Choroid plexus epithelial cell (primary cell): ENCODE measurements at regions not wholly inside any gene's neighbourhood (a gene's known extent, or its start where the extent isn't known, plus 50 kb on each side); places are given as distances from the start of the nearest gene placed in this dataset.
A peak's percentile ranks its signal among the peaks of the same experiment; 100 is the strongest.

Source experiments
- DNase-seq: peaks from one replicate; pipeline ENCODE4 v3.0.0-alpha.2; 2010; ENCODE audit warnings: low read depth
- H3K4me3 ChIP-seq: 2 replicates; pipeline ENCODE4 v1.5.1; 2011; ENCODE audit warnings: low read depth, mild to moderate bottlenecking, control low read depth, low read length, moderate library complexity
- CTCF ChIP-seq: conservative IDR thresholded peaks from 2 replicates; pipeline ENCODE4 v1.5.1; 2011; ENCODE audit warnings: low read depth, mild to moderate bottlenecking, control low read depth, inconsistent platforms, low read length, moderate library complexity

GRCh38 chr21:33127154-33127867, 57.4 kb downstream of the OLIG1 start:
- H3K4me3 ChIP-seq = peak overlapping the region; percentile 52
- peak; percentile 75 for DNase-seq
- peak; percentile 96 for TF ChIP-seq CTCF

GRCh38 chr21:33127868-33128242, 57.9 kb downstream of the OLIG1 start:
- DNase-seq = no peak
- H3K4me3 ChIP-seq = no peak overlapping the region
- no peak for TF ChIP-seq CTCF

- no peak for TF ChIP-seq CTCF
- no peak overlapping the region for H3K4me3 ChIP-seq
- no peak for DNase-seq
Measured at GRCh38 chr21:33128538-33128937, 58.6 kb downstream of the OLIG1 start.

GRCh38 chr21:33132054-33132453, 62.1 kb downstream of the OLIG1 start:
- no peak for DNase-seq
- TF ChIP-seq CTCF = peak; percentile 34
- H3K4me3 ChIP-seq = no peak overlapping the region

GRCh38 chr21:33133892-33134291, 64.0 kb downstream of the OLIG1 start:
- no peak for DNase-seq
- H3K4me3 ChIP-seq = no peak overlapping the region

GRCh38 chr21:33135925-33136324, 66.0 kb downstream of the OLIG1 start:
- DNase-seq = no peak
- no peak for TF ChIP-seq CTCF
- no peak overlapping the region for H3K4me3 ChIP-seq

More at GRCh38 chr21:33133892-33134291, 64.0 kb downstream of the OLIG1 start:
- no peak for TF ChIP-seq CTCF

- no peak for DNase-seq
- no peak overlapping the region for H3K4me3 ChIP-seq
- TF ChIP-seq CTCF = no peak
Measured at GRCh38 chr21:33136847-33137502, 67.0 kb downstream of the OLIG1 start.
